ENCODE measurements at regions not wholly inside any gene's neighbourhood (a gene's known extent, or its start where the extent isn't known, plus 50 kb on each side); places are given as distances from the start of the nearest gene placed in this dataset.
"Not testable (repeated sequence)": the region's sequence is repeated elsewhere in the genome, so short reads cannot be mapped to it uniquely, and the experiment has no call there.

- peak; percentile 85 to 86 for ATAC-seq
These were observed 54.5 kb upstream of the HTR4 start for GRCh38 chr5:148708854-148709253.

GRCh38 chr5:148711961-148712360 is 57.6 kb upstream of the HTR4 start:
- no peak for ATAC-seq

GRCh38 chr5:148713735-148714508 is 59.6 kb upstream of the HTR4 start:
- ATAC-seq, result no peak

- ATAC-seq, result no peak
These were observed 62.4 kb upstream of the HTR4 start for GRCh38 chr5:148716716-148717115.

GRCh38 chr5:148717668-148718067 is 63.3 kb upstream of the HTR4 start:
- ATAC-seq, result no peak

GRCh38 chr5:148719605-148720004 is 65.3 kb upstream of the HTR4 start:
- ATAC-seq, result no peak

GRCh38 chr5:148720257-148720656 is 65.9 kb upstream of the HTR4 start:
- no peak for ATAC-seq

GRCh38 chr5:148723143-148723542 is 68.8 kb upstream of the HTR4 start:
- no peak for ATAC-seq

- no peak for ATAC-seq
These were observed 71.3 kb upstream of the HTR4 start for GRCh38 chr5:148725675-148726074.

- ATAC-seq, result no peak
These were observed 74.9 kb upstream of the HTR4 start for GRCh38 chr5:148729182-148729581.

GRCh38 chr5:148730270-148730669 is 75.9 kb upstream of the HTR4 start:
- ATAC-seq, result no peak

- ATAC-seq, result peak; percentile 81 to 84
These were observed 76.9 kb upstream of the HTR4 start for GRCh38 chr5:148730942-148731898.

GRCh38 chr5:148732692-148733091 is 78.4 kb upstream of the HTR4 start:
- ATAC-seq, result no peak

GRCh38 chr5:148733601-148734438 is 79.5 kb upstream of the HTR4 start:
- ATAC-seq, result no peak

- no peak for ATAC-seq
These were observed 80.2 kb upstream of the HTR4 start for GRCh38 chr5:148734518-148734917.

- ATAC-seq, result no peak
These were observed 81.0 kb upstream of the HTR4 start for GRCh38 chr5:148735301-148735835.

GRCh38 chr5:148739023-148739422 is 84.7 kb upstream of the HTR4 start:
- ATAC-seq, result no peak

- no peak for ATAC-seq
These were observed 85.2 kb upstream of the HTR4 start for GRCh38 chr5:148739524-148739923.

- no peak for ATAC-seq
These were observed 85.9 kb upstream of the HTR4 start for GRCh38 chr5:148740079-148740858.

GRCh38 chr5:148740966-148741742 is 85.3 kb upstream of the ADRB2 start:
- no peak for ATAC-seq

- not testable (repeated sequence) for ATAC-seq
These were observed 84.6 kb upstream of the ADRB2 start for GRCh38 chr5:148741766-148742165.
